AG09319 (cell line): ENCODE measurements at regions not wholly inside any gene's neighbourhood (a gene's known extent, or its start where the extent isn't known, plus 50 kb on each side); places are given as distances from the start of the nearest gene placed in this dataset.

Source experiments
- DNase-seq: peaks from one replicate; pipeline ENCODE4 v3.0.0-alpha.2; 2010; ENCODE audit warnings: low read depth; ENCODE audit errors: extremely low read depth
- TF ChIP-seq, protein P1 (sequence below): IDR thresholded peaks from 2 replicates; pipeline ENCODE4 v1.5.1; 2011; ENCODE audit warnings: low read depth, mild to moderate bottlenecking, inconsistent platforms, low read length, moderate library complexity

DNA sequence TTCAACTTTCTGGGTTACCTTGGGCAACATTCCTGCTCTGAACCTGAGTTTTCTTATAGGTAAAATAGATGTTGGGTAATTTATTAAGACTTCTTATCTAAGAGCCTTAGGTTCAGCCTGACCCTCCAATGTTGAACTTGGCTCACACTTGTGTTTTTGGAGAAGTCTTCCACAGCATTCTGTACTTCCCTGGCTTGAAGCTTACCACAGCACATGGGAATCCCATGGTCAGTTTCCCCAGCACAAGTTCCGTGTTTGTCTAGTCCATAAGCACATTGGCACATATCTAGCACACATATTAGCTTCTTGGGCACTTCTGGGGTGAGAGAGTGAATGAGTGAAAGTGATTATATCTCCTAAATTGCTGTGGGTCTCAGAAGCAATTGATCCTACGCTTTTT is 782.5 kb upstream of the HS6ST1 start:
- TF ChIP-seq, protein P1, sequence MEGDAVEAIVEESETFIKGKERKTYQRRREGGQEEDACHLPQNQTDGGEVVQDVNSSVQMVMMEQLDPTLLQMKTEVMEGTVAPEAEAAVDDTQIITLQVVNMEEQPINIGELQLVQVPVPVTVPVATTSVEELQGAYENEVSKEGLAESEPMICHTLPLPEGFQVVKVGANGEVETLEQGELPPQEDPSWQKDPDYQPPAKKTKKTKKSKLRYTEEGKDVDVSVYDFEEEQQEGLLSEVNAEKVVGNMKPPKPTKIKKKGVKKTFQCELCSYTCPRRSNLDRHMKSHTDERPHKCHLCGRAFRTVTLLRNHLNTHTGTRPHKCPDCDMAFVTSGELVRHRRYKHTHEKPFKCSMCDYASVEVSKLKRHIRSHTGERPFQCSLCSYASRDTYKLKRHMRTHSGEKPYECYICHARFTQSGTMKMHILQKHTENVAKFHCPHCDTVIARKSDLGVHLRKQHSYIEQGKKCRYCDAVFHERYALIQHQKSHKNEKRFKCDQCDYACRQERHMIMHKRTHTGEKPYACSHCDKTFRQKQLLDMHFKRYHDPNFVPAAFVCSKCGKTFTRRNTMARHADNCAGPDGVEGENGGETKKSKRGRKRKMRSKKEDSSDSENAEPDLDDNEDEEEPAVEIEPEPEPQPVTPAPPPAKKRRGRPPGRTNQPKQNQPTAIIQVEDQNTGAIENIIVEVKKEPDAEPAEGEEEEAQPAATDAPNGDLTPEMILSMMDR: no peak
- no peak for DNase-seq

DNA sequence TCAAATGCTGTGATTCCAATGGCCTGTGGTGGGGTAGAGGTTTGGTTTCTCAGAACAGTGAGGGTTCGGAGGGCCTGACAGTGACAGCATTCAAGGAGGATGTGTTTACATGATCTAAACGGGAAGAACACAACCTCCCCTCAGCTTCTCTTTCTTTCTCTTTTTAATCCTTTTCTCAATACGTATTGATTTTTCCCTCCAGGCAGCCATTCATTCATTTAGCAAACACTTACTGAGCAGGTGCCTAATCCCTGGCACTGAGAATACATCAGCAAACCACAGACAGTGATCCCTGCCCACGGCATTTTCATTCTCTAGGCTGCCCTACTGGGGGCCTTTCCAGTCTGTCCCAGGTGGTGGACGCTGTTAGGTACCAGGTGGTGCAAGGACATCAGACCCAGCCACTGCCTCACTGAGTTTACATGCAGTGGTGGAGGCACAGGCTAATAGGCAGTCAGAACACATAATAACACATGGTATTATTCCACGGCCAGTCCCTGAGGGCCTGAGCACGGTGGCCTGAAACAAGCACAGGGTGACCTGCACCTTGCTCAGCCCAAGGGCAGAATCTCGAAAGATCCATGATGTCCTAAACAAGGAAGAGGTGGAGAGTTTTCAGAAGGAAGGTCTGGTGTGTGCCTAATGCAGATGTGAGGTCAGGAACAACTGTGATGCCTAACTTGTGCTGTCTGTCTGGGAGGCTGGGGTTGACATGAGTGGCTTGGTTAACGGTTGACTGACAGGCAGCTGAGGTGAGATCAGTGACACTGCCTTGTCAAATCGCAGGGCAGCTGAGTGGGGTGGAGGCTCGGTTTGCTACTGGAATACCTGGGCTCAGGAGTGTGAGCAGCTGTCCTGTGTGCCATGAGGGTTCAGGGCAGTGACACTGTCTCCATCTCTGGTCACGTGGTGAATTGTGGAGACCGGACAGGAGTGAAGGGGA is 785.5 kb upstream of the HS6ST1 start:
- TF ChIP-seq, protein P1: no peak

DNA sequence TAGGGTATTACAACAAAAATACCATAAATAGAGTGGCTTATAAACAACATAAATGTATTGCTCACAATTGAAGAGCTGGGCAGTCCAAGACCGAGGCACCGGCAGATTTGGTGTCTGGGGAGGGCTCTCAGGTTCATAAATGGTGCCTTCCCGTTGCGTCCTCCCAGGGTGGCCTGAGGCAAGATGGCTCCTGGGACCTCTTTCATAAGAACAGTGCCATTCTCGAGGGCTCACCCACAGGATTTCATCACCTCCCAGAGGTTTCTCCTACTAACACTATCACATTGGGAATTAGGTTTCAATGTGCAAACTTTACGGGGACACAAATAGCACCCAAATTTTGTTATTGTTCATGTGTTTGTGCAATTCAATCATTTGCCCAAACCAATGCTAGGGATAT is 793.5 kb upstream of the HS6ST1 start:
- TF ChIP-seq, protein P1: no peak
- no peak for DNase-seq

More for the DNA sequence above, 785.5 kb upstream of the HS6ST1 start:
- no peak for DNase-seq

DNA sequence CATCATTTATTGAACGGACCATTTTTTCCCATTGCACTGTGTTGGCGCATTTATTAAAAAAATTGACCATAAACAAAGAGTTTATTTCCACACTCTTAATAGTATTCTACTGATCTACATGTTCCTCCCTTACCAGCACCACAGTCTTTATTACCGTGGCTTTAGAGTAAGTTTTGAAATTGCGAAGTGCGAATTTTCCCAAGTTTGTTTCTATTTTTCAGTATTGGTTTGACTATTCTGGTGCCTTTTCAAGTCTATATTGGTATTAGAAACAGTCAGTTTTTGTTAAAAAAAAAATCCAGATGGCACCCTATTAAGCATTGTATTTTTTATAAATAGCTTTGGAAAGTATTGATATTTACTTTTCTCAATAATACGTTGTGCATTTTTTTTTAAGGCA is 795.1 kb upstream of the HS6ST1 start:
- DNase-seq: no peak
- TF ChIP-seq, protein P1: no peak

DNA sequence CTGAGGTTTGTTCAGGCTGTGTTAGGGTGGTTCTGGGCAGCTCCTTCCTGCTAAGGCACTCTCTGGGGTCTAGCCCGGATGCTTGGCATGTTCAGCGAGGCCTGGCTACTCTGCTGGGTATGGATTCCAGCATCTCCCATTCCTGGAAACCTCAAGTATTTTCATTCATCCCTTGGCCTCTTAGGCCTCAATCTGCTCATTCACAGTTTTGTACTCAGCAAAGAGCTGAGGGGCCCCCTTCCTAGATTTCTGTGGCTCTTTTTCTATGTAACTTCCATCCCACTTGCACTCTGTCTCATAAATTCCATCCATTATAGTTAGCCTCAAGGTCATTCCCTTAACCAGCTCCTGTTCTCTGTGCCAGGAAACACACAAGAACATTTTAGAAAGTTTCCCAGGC is 798.8 kb upstream of the HS6ST1 start:
- TF ChIP-seq, protein P1: no peak
- DNase-seq: no peak

DNA sequence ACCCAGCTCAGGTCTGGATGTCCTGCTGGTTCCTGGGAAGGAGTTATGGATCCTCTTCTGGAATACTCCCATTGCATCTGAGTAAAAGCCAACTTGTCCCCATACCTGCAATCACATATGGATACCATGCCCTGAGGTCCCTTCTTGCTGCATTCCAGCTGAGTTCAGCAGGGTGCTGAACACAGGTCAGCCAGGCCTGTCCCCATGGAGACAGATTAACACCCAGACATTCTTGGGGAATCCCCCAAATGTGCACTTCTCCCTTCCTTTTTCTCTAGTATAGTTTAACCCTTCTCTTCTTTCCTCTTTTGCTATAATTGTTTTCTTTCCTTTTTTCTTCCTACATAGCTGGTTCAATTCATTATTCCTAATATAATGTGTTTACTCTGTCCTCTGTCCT is 799.6 kb upstream of the HS6ST1 start:
- TF ChIP-seq, protein P1: no peak
- no peak for DNase-seq

DNA sequence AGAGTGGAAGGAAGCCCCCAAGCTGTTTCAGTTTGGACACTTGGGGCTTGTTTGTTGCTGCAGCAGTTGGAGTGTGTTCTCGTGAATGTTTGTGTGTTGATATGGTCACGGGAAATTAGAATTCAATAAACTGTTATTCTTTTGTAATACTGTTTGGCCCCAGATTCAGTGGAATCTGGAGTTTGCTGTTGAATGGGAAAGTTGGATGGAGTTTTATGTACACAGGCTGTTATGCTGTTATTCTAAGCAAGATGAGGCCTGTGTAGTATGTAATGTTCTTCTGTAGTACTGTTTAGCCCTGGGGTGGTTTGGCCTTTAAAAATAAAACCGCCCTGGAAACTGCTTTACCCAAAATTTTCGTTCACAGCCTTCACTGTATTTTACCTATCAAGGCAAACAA is 810.4 kb upstream of the HS6ST1 start:
- TF ChIP-seq, protein P1: no peak

More for the DNA sequence above, 810.4 kb upstream of the HS6ST1 start:
- DNase-seq: no peak
